ENCODE measurements at regions not wholly inside any gene's neighbourhood (a gene's known extent, or its start where the extent isn't known, plus 50 kb on each side); places are given as distances from the start of the nearest gene placed in this dataset.

GRCh38 chr2:8525582-8526402, 156.1 kb upstream of the ID2 start:
- DNase-seq (ENCODE audit: low spot score in 2 of 2) = peak in 1 of 2 experiments; percentile 44
- Histone ChIP-seq H3K4me1 (no peaks in the 10 kb centered on the region), H3K4me3 (no peak overlapping the region), H3K36me3 (replicated peaks) (no peaks in the 10 kb centered on the region), H3K9me3 (no peaks in the 10 kb centered on the region), H3K27me3 (ENCODE audit: low read depth) (no peaks in the 10 kb centered on the region)
- in situ Hi-C loops (cut with MboI; ENCODE audit: low sequenced_read_pairs) = no loop called here

- H3K27me3 ChIP-seq (ENCODE audit: low read depth) = no peaks in the 10 kb centered on the region
- H3K9me3 ChIP-seq = no peaks in the 10 kb centered on the region
- H3K4me3 ChIP-seq = no peak overlapping the region
- no peak for DNase-seq (ENCODE audit: low spot score in 2 of 2)
- no peaks in the 10 kb centered on the region for H3K36me3 ChIP-seq (replicated peaks)
- no peaks in the 10 kb centered on the region for H3K4me1 ChIP-seq
- in situ Hi-C loops (cut with MboI; ENCODE audit: low sequenced_read_pairs) = no loop called here
These were observed 155.5 kb upstream of the ID2 start for GRCh38 chr2:8526403-8526696.

- Histone ChIP-seq H3K9me3 (peaks cover 4% of the 10 kb centered on the region; the same call in 1 of the 2 replicates), H3K36me3 (replicated peaks) (no peaks in the 10 kb centered on the region), H3K4me1 (no peaks in the 10 kb centered on the region), H3K27me3 (ENCODE audit: low read depth) (no peaks in the 10 kb centered on the region), H3K4me3 (no peak overlapping the region)
- in situ Hi-C loops (cut with MboI; ENCODE audit: low sequenced_read_pairs) = no loop called here
- DNase-seq (ENCODE audit: low spot score in 2 of 2) = no peak
These were observed 154.8 kb upstream of the ID2 start for GRCh38 chr2:8527031-8527430.

- H3K4me3 ChIP-seq = no peak overlapping the region
- in situ Hi-C loops (cut with MboI; ENCODE audit: low sequenced_read_pairs) = no loop called here
- H3K4me1 ChIP-seq = no peaks in the 10 kb centered on the region
- no peaks in the 10 kb centered on the region for H3K27me3 ChIP-seq (ENCODE audit: low read depth)
- no peaks in the 10 kb centered on the region for H3K36me3 ChIP-seq (replicated peaks)
- H3K9me3 ChIP-seq = peaks cover 4% of the 10 kb centered on the region; the same call in 1 of the 2 replicates
- DNase-seq (ENCODE audit: low spot score in 2 of 2) = no peak
These were observed 154.2 kb upstream of the ID2 start for GRCh38 chr2:8527676-8528075.

GRCh38 chr2:8528863-8529262, 153.0 kb upstream of the ID2 start:
- Histone ChIP-seq H3K9me3 (peaks cover 4% of the 10 kb centered on the region; the same call in 1 of the 2 replicates), H3K27me3 (ENCODE audit: low read depth) (no peaks in the 10 kb centered on the region), H3K4me3 (no peak overlapping the region), H3K36me3 (replicated peaks) (no peaks in the 10 kb centered on the region), H3K4me1 (no peaks in the 10 kb centered on the region)
- DNase-seq (ENCODE audit: low spot score in 2 of 2) = no peak
- in situ Hi-C loops (cut with MboI; ENCODE audit: low sequenced_read_pairs) = no loop called here

GRCh38 chr2:8529706-8530277, 152.1 kb upstream of the ID2 start:
- no peak for DNase-seq (ENCODE audit: low spot score in 2 of 2)
- no peaks in the 10 kb centered on the region for H3K27me3 ChIP-seq (ENCODE audit: low read depth)
- peaks cover 4% of the 10 kb centered on the region; the same call in 1 of the 2 replicates for H3K9me3 ChIP-seq
- no peaks in the 10 kb centered on the region for H3K4me1 ChIP-seq
- in situ Hi-C loops (cut with MboI; ENCODE audit: low sequenced_read_pairs) = no loop called here
- no peaks in the 10 kb centered on the region for H3K36me3 ChIP-seq (replicated peaks)
- H3K4me3 ChIP-seq = no peak overlapping the region

- DNase-seq (ENCODE audit: low spot score in 2 of 2) = no peak
- Histone ChIP-seq H3K36me3 (replicated peaks) (no peaks in the 10 kb centered on the region), H3K9me3 (peaks cover 4% of the 10 kb centered on the region; the same call in 1 of the 2 replicates), H3K4me1 (no peaks in the 10 kb centered on the region), H3K4me3 (no peak overlapping the region), H3K27me3 (ENCODE audit: low read depth) (no peaks in the 10 kb centered on the region)
- in situ Hi-C loops (cut with MboI; ENCODE audit: low sequenced_read_pairs) = no loop called here
These were observed 150.4 kb upstream of the ID2 start for GRCh38 chr2:8531481-8531880.

GRCh38 chr2:8532438-8532837, 149.4 kb upstream of the ID2 start:
- Histone ChIP-seq H3K4me1 (no peaks in the 10 kb centered on the region), H3K36me3 (replicated peaks) (no peaks in the 10 kb centered on the region), H3K4me3 (no peak overlapping the region), H3K9me3 (peaks cover 4% of the 10 kb centered on the region; the same call in 1 of the 2 replicates), H3K27me3 (ENCODE audit: low read depth) (no peaks in the 10 kb centered on the region)
- no peak for DNase-seq (ENCODE audit: low spot score in 2 of 2)
- in situ Hi-C loops (cut with MboI; ENCODE audit: low sequenced_read_pairs) = no loop called here

GRCh38 chr2:8533923-8534322, 147.9 kb upstream of the ID2 start:
- no peak for DNase-seq (ENCODE audit: low spot score in 2 of 2)
- in situ Hi-C loops (cut with MboI; ENCODE audit: low sequenced_read_pairs) = no loop called here
- Histone ChIP-seq H3K4me1 (no peaks in the 10 kb centered on the region), H3K9me3 (peaks cover 4% of the 10 kb centered on the region; the same call in 1 of the 2 replicates), H3K4me3 (no peak overlapping the region), H3K27me3 (ENCODE audit: low read depth) (no peaks in the 10 kb centered on the region), H3K36me3 (replicated peaks) (no peaks in the 10 kb centered on the region)

- Histone ChIP-seq H3K27me3 (ENCODE audit: low read depth) (no peaks in the 10 kb centered on the region), H3K9me3 (peaks cover 4% of the 10 kb centered on the region; the same call in 1 of the 2 replicates), H3K4me1 (no peaks in the 10 kb centered on the region), H3K36me3 (replicated peaks) (no peaks in the 10 kb centered on the region), H3K4me3 (no peak overlapping the region)
- DNase-seq (ENCODE audit: low spot score in 2 of 2) = no peak
- in situ Hi-C loops (cut with MboI; ENCODE audit: low sequenced_read_pairs) = no loop called here
These were observed 147.5 kb upstream of the ID2 start for GRCh38 chr2:8534386-8534728.

- Histone ChIP-seq H3K27me3 (ENCODE audit: low read depth) (no peaks in the 10 kb centered on the region), H3K4me1 (no peaks in the 10 kb centered on the region), H3K9me3 (peaks cover 4% of the 10 kb centered on the region; the same call in 1 of the 2 replicates), H3K36me3 (replicated peaks) (no peaks in the 10 kb centered on the region), H3K4me3 (no peak overlapping the region)
- no peak for DNase-seq (ENCODE audit: low spot score in 2 of 2)
- in situ Hi-C loops (cut with MboI; ENCODE audit: low sequenced_read_pairs) = no loop called here
These were observed 147.0 kb upstream of the ID2 start for GRCh38 chr2:8534729-8535468.

GRCh38 chr2:8535469-8535795, 146.4 kb upstream of the ID2 start:
- Histone ChIP-seq H3K4me1 (no peaks in the 10 kb centered on the region), H3K9me3 (peaks cover 4% of the 10 kb centered on the region; the same call in 1 of the 2 replicates), H3K36me3 (replicated peaks) (no peaks in the 10 kb centered on the region), H3K27me3 (ENCODE audit: low read depth) (no peaks in the 10 kb centered on the region), H3K4me3 (no peak overlapping the region)
- in situ Hi-C loops (cut with MboI; ENCODE audit: low sequenced_read_pairs) = no loop called here
- no peak for DNase-seq (ENCODE audit: low spot score in 2 of 2)

GRCh38 chr2:8535821-8536685, 145.8 kb upstream of the ID2 start:
- Histone ChIP-seq H3K27me3 (ENCODE audit: low read depth) (no peaks in the 10 kb centered on the region), H3K9me3 (peaks cover 4% of the 10 kb centered on the region; the same call in 1 of the 2 replicates), H3K4me3 (no peak overlapping the region), H3K36me3 (replicated peaks) (no peaks in the 10 kb centered on the region), H3K4me1 (no peaks in the 10 kb centered on the region)
- in situ Hi-C loops (cut with MboI; ENCODE audit: low sequenced_read_pairs) = no loop called here
- no peak for DNase-seq (ENCODE audit: low spot score in 2 of 2)

Measured in HAP-1 (cell line).